Transverse colon (tissue), 4 donors: ENCODE measurements at regions not wholly inside any gene's neighbourhood (a gene's known extent, or its start where the extent isn't known, plus 50 kb on each side); places are given as distances from the start of the nearest gene placed in this dataset.

Source experiments
- EP300 ChIP-seq: sonication (generic); formaldehyde crosslinking; IDR thresholded peaks from one replicate; pipeline ENCODE4 v1.6.1; 2017; ENCODE audit warnings: antibody characterized with exemption, low read depth
- POLR2AphosphoS5 ChIP-seq, 3 donors: sonication (generic); formaldehyde crosslinking; IDR thresholded peaks; one replicate each; pipeline ENCODE4 v1.6.1; 2016; ENCODE audit warnings: antibody characterized with exemption in 3 of 3
- TF ChIP-seq, protein P1 (sequence below), 5 experiments: fragments of 200-600 bp in 3 of 5; fragments of 450-650 bp in 2 of 5; sonication (generic) in 3 of 5; IDR thresholded peaks; 1 replicate in 2 of 5; 2 replicates in 3 of 5; pipeline ENCODE4 v1.5.1; 2016 to 2017; ENCODE audit warnings: antibody characterized with exemption in 5 of 5, inconsistent platforms in 3 of 5, mild to moderate bottlenecking in 2 of 5, moderate library complexity in 1 of 5

GRCh38 chr4:28105271-28105859 is 1244.7 kb downstream of the STIM2 start:
- TF ChIP-seq, protein P1, sequence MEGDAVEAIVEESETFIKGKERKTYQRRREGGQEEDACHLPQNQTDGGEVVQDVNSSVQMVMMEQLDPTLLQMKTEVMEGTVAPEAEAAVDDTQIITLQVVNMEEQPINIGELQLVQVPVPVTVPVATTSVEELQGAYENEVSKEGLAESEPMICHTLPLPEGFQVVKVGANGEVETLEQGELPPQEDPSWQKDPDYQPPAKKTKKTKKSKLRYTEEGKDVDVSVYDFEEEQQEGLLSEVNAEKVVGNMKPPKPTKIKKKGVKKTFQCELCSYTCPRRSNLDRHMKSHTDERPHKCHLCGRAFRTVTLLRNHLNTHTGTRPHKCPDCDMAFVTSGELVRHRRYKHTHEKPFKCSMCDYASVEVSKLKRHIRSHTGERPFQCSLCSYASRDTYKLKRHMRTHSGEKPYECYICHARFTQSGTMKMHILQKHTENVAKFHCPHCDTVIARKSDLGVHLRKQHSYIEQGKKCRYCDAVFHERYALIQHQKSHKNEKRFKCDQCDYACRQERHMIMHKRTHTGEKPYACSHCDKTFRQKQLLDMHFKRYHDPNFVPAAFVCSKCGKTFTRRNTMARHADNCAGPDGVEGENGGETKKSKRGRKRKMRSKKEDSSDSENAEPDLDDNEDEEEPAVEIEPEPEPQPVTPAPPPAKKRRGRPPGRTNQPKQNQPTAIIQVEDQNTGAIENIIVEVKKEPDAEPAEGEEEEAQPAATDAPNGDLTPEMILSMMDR (IDR thresholded peaks at IDR 0.05) = no peak
- no peak for TF ChIP-seq POLR2AphosphoS5 (IDR thresholded peaks at IDR 0.05)
- TF ChIP-seq EP300 = no peak
